Ectodermal cell (in vitro differentiated cells): ENCODE measurements at regions not wholly inside any gene's neighbourhood (a gene's known extent, or its start where the extent isn't known, plus 50 kb on each side); places are given as distances from the start of the nearest gene placed in this dataset.
A peak's percentile ranks its signal among the peaks of the same experiment; 100 is the strongest.
"Not testable (repeated sequence)": the region's sequence is repeated elsewhere in the genome, so short reads cannot be mapped to it uniquely, and the experiment has no call there.

Experiments used
- H3K27ac ChIP-seq: 2 replicates; pipeline ENCODE4 v1.7.0; 2013; ENCODE audit warnings: mild to moderate bottlenecking, low read depth, low read length; ENCODE audit not compliant: insufficient read depth, poor library complexity, severe bottlenecking
- H3K27me3 ChIP-seq: 2 replicates; pipeline ENCODE4 v1.7.0; 2013; ENCODE audit warnings: mild to moderate bottlenecking, low read length; ENCODE audit not compliant: insufficient read depth, control insufficient read depth, poor library complexity, severe bottlenecking
- H3K36me3 ChIP-seq: one replicate; pipeline ENCODE4 v1.7.0; 2013; ENCODE audit warnings: low read length; ENCODE audit not compliant: control insufficient read depth, insufficient read depth
- H3K4me1 ChIP-seq: one replicate; pipeline ENCODE4 v1.7.0; 2013; ENCODE audit warnings: low read length; ENCODE audit not compliant: control insufficient read depth, insufficient read depth
- H3K4me3 ChIP-seq: 2 replicates; pipeline ENCODE4 v1.7.0; 2013; ENCODE audit warnings: low read depth, low read length, control low read depth; ENCODE audit not compliant: insufficient read depth
- H3K9me3 ChIP-seq: 2 replicates; pipeline ENCODE4 v1.7.0; 2013; ENCODE audit warnings: mild to moderate bottlenecking, low read length, moderate library complexity; ENCODE audit not compliant: control insufficient read depth
- WGBS, 2 experiments: methylation state at CpG; one replicate each; pipeline ENCODE4 v1.1.7; 2013; ENCODE audit warnings: missing lambda C conversion rate in 2 of 2; 5-methylcytosine and 5-hydroxymethylcytosine counted together

DNA sequence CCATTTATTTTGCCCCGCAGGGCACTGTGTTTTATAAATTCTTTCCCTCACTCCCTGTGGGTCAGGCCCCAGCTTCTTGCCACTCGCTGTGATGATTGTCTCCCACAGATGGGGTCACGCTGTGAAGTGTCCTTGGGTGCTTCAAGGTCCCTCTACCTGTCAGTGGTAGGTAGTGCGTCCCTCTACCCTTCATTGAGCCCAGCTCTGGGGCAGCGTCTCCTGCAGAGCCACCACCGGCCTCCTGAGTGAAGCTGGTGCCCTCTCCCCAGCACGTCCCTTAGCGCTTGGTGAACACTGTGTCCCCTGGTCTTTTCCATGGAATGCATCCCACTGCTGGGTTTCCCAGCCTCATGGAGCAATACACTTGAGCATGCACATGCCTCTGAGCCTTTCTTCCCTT is 108.2 kb downstream of the NRN1 start:
- WGBS, 2 experiments, result 89 to 90% methylated on average over 8 of the region's 8 CpGs
- Histone ChIP-seq H3K36me3 (no peaks in the 10 kb centered on the region), H3K9me3 (no peaks in the 10 kb centered on the region), H3K4me1 (no peaks in the 10 kb centered on the region), H3K4me3 (no peak overlapping the region), H3K27ac (no peak overlapping the region), H3K27me3 (no peaks in the 10 kb centered on the region)

GRCh38 chr6:5898102-5898501 is 108.6 kb downstream of the NRN1 start:
- Histone ChIP-seq H3K36me3 (no peaks in the 10 kb centered on the region), H3K4me1 (no peaks in the 10 kb centered on the region), H3K27me3 (no peaks in the 10 kb centered on the region), H3K27ac (no peak overlapping the region), H3K4me3 (no peak overlapping the region), H3K9me3 (no peaks in the 10 kb centered on the region)
- WGBS, 2 experiments, result 94% methylated on average over 1 of the region's 1 CpG

DNA sequence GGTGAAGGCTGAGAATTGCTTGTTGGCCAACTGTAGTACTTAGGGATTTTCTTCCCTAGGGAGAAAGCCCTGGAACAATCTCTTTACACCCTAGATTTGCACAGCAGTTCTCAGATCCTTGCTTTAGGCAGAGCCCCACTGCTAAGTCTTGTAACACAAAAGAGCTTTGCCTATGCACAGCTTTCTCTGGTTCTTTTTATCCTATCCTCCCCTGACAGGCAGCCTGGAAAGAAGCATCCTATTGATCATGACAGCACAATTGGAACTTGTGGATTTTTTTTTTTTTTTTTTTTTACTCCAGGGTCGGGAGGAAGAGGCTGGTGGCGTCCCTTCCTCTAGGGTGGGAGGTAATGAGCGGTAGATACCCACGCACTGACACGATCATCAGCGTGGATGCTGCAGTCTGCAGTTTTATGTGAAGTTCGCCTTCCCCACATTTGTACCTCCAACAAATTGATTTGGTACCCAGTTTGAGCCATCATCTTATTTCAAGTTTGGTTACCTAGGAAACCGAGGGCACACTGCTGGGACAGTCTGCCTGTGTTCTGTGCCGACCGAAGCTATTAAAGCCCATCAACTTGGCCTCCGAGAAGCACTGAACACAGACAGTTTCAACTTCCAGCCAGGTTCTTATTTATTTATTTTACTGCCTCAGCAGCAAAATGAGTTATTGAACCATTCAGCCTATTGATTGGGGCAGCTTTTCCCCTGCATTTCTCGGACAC is 110.1 kb downstream of the NRN1 start:
- 84 to 86% methylated on average over 12 of the region's 12 CpGs for WGBS, 2 experiments
- Histone ChIP-seq H3K27me3 (no peaks in the 10 kb centered on the region), H3K4me3 (no peak overlapping the region), H3K9me3 (no peaks in the 10 kb centered on the region), H3K4me1 (no peaks in the 10 kb centered on the region), H3K27ac (no peak overlapping the region), H3K36me3 (peaks cover 4% of the 10 kb centered on the region)

GRCh38 chr6:5894357-5894756 is 112.4 kb downstream of the NRN1 start:
- Histone ChIP-seq H3K27ac (no peak overlapping the region), H3K36me3 (peaks cover 4% of the 10 kb centered on the region), H3K27me3 (no peaks in the 10 kb centered on the region), H3K4me1 (no peaks in the 10 kb centered on the region), H3K4me3 (no peak overlapping the region), H3K9me3 (no peaks in the 10 kb centered on the region)
- WGBS, 2 experiments, result 87 to 97% methylated on average over 4 of the region's 4 CpGs

DNA sequence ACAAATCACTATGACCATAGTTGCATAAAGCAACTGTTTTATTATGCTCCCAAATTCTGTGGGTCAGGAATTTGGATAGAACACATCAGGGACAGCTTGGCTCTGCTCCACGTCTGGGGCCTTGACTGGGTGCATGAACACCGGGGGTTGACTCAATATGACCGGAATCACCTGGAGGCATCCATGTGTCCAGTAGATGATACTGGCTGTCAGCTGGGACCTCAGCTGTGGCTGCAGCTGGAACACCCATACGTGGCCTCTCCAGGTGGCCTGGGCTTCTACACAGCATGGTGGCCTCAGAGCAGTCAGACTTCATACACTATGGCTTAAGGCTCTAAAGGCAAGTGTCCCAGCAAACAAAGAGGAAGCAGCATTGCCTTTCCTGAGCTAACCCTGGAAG is 113.4 kb downstream of the NRN1 start:
- H3K4me1 ChIP-seq, result no peaks in the 10 kb centered on the region
- no peaks in the 10 kb centered on the region for H3K9me3 ChIP-seq
- no peak overlapping the region for H3K27ac ChIP-seq
- 95 to 96% methylated on average over 4 of the region's 4 CpGs for WGBS, 2 experiments
- H3K4me3 ChIP-seq, result no peak overlapping the region
- no peaks in the 10 kb centered on the region for H3K27me3 ChIP-seq
- peaks cover 4% of the 10 kb centered on the region for H3K36me3 ChIP-seq

DNA sequence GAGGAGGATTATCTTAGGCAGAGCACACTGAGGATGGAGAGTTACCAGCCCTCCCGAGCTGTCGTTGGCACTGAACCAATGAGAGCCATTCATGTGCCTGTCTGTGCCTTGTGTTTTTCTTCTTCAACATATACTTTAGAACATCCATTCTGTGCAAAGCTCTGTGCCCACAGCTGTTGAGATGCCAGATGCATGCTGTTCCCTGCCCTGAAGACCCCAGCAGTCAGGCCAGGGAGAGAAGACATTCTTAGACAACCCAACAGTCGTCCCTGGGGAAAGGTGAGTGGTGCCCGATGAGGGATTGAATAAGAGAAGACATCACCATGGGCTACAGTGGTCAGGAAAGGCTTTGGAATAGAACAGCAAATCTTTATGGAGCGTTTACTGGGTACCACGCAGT is 114.1 kb downstream of the NRN1 start:
- Histone ChIP-seq H3K36me3 (peaks cover 4% of the 10 kb centered on the region), H3K9me3 (no peaks in the 10 kb centered on the region), H3K4me3 (peak overlapping the region; percentile 20), H3K27me3 (no peaks in the 10 kb centered on the region), H3K27ac (no peak overlapping the region), H3K4me1 (no peaks in the 10 kb centered on the region)
- 89 to 95% methylated on average over 6 of the region's 6 CpGs for WGBS, 2 experiments

- WGBS, 2 experiments, result no CpG with 5 or more reads among the region's 1 CpG
- no peak overlapping the region for H3K27ac ChIP-seq
- H3K9me3 ChIP-seq, result no peaks in the 10 kb centered on the region
- H3K4me3 ChIP-seq, result no peak overlapping the region
- H3K36me3 ChIP-seq, result no peaks in the 10 kb centered on the region
- no peaks in the 10 kb centered on the region for H3K4me1 ChIP-seq
- H3K27me3 ChIP-seq, result no peaks in the 10 kb centered on the region
These were observed 127.9 kb downstream of the NRN1 start for GRCh38 chr6:5878792-5879191.

- Histone ChIP-seq H3K9me3 (peaks cover 2% of the 10 kb centered on the region), H3K27me3 (no peaks in the 10 kb centered on the region), H3K4me1 (no peaks in the 10 kb centered on the region), H3K27ac (no peak overlapping the region), H3K4me3 (no peak overlapping the region), H3K36me3 (no peaks in the 10 kb centered on the region)
- WGBS, 2 experiments, result 90 to 95% methylated on average over 4 of the region's 4 CpGs
These were observed 130.6 kb downstream of the NRN1 start for GRCh38 chr6:5876076-5876475.

DNA sequence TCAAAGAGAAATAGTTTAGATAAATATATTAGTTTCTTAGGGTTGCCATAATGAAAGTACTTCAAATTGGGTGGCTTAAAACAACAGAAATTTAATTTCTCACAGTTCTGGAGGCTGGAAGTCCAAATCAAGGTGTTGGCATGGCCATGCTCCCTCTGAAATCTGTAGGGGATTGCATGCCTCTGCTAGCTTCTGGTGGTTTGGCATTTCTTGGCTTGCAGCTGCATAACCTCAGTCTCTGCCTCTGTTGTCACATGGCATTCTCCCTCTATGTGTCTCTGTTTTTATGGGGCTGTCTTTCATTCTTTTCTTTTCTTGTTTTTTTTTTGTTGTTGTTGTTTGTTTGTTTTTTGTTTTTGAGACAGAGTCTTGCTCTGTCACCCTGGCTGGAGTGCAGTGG is 132.7 kb downstream of the NRN1 start:
- not testable (repeated sequence) for H3K4me1 ChIP-seq, H3K27ac ChIP-seq, H3K9me3 ChIP-seq, H3K4me3 ChIP-seq, H3K27me3 ChIP-seq, H3K36me3 ChIP-seq

DNA sequence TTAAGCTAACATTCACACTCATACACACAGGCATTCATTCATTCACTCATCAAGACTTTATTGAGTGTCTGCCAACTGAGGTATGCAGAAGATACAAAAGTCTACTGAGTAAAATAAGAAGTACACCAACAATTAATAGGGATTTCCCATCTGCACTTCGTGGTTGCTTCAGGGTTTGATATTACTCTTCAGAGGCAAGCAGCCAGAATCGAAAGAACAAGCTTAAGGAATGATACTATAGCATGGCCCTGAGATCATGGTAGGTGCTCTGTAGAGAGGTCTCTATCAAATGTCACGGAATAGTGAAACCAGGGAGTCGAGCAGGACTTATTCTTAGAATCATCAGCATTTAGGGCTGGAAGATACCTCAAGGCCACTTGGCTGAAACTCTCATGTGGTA is 135.4 kb downstream of the NRN1 start:
- no peaks in the 10 kb centered on the region for H3K4me1 ChIP-seq
- no peaks in the 10 kb centered on the region for H3K36me3 ChIP-seq
- no peaks in the 10 kb centered on the region for H3K27me3 ChIP-seq
- H3K27ac ChIP-seq, result no peak overlapping the region
- no peak overlapping the region for H3K4me3 ChIP-seq
- H3K9me3 ChIP-seq, result peaks cover 2% of the 10 kb centered on the region
- WGBS, 2 experiments, result 91 to 94% methylated on average over 4 of the region's 4 CpGs

DNA sequence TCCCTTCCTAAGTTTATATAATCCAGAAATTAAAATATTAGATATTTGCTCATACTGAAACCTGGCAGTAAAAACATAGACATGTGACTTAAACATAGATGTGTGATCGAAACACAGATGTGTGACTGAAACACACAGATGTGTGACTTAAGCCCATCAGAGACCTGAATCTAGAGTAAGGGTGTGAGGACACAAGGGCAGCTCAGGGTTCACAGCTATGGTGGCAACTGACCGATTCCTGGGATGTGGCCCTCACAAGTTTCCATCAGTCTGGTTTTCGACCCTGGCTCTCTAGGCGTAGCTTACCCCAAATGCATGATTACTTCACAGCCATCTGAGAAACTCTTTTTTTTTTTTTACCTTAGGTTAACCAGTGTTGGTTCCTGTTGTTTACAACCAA is 137.0 kb downstream of the NRN1 start:
- Histone ChIP-seq H3K9me3 (peaks cover 2% of the 10 kb centered on the region), H3K27me3 (no peaks in the 10 kb centered on the region), H3K27ac (no peak overlapping the region), H3K36me3 (no peaks in the 10 kb centered on the region), H3K4me1 (no peaks in the 10 kb centered on the region), H3K4me3 (no peak overlapping the region)
- 96 to 97% methylated on average over 4 of the region's 4 CpGs for WGBS, 2 experiments
